ENCODE measurements at regions not wholly inside any gene's neighbourhood (a gene's known extent, or its start where the extent isn't known, plus 50 kb on each side); places are given as distances from the start of the nearest gene placed in this dataset.
"Not testable (repeated sequence)": the region's sequence is repeated elsewhere in the genome, so short reads cannot be mapped to it uniquely, and the experiment has no call there.

DNA sequence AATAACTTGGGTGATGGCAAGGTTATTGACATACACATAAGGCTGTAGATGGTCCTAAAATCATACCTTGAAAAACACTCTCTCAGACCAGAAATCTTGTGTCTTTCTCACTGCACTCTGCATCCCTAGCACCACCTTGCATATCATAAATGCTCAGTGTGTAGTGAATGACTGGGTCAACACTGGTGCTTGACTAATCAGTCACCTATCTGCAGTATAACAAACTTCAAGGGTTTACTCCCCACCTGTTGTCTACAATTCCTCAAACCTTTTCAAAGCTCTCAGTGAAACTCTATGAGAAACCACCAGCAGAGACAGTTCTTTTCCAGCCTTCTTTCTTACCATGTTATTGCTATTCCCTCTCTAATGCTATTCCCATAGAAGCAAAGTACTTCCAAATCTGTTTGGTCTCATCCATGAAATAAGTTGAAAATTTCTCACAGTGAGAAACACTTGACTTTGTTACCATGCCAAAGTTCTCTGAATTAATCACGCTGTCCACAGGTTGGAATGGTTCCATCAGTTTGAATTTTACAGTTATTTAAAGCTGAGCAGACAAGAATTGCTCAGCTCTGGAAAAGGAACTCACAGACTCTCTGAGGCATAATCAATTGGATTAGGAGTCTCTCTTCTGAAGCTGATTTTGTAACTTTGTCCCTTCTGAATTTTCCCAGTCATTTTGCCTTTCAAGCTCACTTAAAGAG is 104.8 kb upstream of the EYA4 start:
- no peak overlapping the region for H3K4me3 ChIP-seq (ENCODE audit: control extremely low read depth in 1 of 5, extremely low read depth in 1 of 5, insufficient read depth in 1 of 5, low read depth in 2 of 5, low read length in 4 of 5)
- no peaks in the 10 kb centered on the region for H3K4me1 ChIP-seq (ENCODE audit: control insufficient read depth in 2 of 2, insufficient read depth in 2 of 2, low read length in 2 of 2)
- Mint-ChIP-seq H3K9me3 (ENCODE audit: insufficient read depth) (no peaks in the 10 kb centered on the region), H3K4me3 (no peak overlapping the region), H3K4me1 (no peaks in the 10 kb centered on the region), H3K27ac (no peak overlapping the region), H3K27me3 (no peaks in the 10 kb centered on the region)
- no peaks in the 10 kb centered on the region for H4K20me1 ChIP-seq (ENCODE audit: control insufficient read depth, insufficient read depth, low read length, poor library complexity, severe bottlenecking)
- H3K9me3 ChIP-seq (ENCODE audit: control extremely low read depth in 1 of 3, control insufficient read depth in 2 of 3, insufficient read depth in 1 of 3, low read length in 2 of 3) = no peaks in the 10 kb centered on the region
- intact Hi-C loops (cut with micrococcal nuclease) = no loop called here
- CTCF ChIA-PET = no interaction called here
- no peak for DNase-seq
- H3K27me3 ChIP-seq (replicated peaks in 1 of 4; ENCODE audit: control extremely low read depth in 1 of 4, control insufficient read depth in 3 of 4, insufficient read depth in 4 of 4, low read length in 3 of 4) = no peaks in the 10 kb centered on the region
- no peak overlapping the region for H3K4me2 ChIP-seq (replicated peaks; ENCODE audit: low read depth, low read length, poor library complexity, severe bottlenecking)
- H3K27ac ChIP-seq (ENCODE audit: low read length in 2 of 2) = no peak overlapping the region
- 88% methylated on average over 1 of the region's 1 CpG for WGBS (ENCODE audit: insufficient coverage)
- H3K79me2 ChIP-seq (ENCODE audit: control insufficient read depth, insufficient read depth, low read length) = no peaks in the 10 kb centered on the region
- no peak overlapping the region for H2AFZ ChIP-seq (ENCODE audit: insufficient read depth, low read depth, low read length, poor library complexity, severe bottlenecking)
- H3K9ac ChIP-seq (ENCODE audit: low read length) = no peak overlapping the region
- no peak for ATAC-seq (ENCODE audit: low read depth)
- no peak for TF ChIP-seq EZH2 (IDR thresholded peaks at IDR 0.05; ENCODE audit: borderline replicate concordance, insufficient read depth, low read depth, low read length, poor library complexity, severe bottlenecking)
- TF ChIP-seq, protein P1, sequence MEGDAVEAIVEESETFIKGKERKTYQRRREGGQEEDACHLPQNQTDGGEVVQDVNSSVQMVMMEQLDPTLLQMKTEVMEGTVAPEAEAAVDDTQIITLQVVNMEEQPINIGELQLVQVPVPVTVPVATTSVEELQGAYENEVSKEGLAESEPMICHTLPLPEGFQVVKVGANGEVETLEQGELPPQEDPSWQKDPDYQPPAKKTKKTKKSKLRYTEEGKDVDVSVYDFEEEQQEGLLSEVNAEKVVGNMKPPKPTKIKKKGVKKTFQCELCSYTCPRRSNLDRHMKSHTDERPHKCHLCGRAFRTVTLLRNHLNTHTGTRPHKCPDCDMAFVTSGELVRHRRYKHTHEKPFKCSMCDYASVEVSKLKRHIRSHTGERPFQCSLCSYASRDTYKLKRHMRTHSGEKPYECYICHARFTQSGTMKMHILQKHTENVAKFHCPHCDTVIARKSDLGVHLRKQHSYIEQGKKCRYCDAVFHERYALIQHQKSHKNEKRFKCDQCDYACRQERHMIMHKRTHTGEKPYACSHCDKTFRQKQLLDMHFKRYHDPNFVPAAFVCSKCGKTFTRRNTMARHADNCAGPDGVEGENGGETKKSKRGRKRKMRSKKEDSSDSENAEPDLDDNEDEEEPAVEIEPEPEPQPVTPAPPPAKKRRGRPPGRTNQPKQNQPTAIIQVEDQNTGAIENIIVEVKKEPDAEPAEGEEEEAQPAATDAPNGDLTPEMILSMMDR (IDR thresholded peaks at IDR 0.05) = no peak
- POLR2A ChIA-PET = no interaction called here
- H3K36me3 ChIP-seq (replicated peaks in 1 of 2; ENCODE audit: control extremely low read depth in 1 of 2, control insufficient read depth in 1 of 2, extremely low read depth in 1 of 2, insufficient read depth in 2 of 2, low read length in 1 of 2) = no peaks in the 10 kb centered on the region

DNA sequence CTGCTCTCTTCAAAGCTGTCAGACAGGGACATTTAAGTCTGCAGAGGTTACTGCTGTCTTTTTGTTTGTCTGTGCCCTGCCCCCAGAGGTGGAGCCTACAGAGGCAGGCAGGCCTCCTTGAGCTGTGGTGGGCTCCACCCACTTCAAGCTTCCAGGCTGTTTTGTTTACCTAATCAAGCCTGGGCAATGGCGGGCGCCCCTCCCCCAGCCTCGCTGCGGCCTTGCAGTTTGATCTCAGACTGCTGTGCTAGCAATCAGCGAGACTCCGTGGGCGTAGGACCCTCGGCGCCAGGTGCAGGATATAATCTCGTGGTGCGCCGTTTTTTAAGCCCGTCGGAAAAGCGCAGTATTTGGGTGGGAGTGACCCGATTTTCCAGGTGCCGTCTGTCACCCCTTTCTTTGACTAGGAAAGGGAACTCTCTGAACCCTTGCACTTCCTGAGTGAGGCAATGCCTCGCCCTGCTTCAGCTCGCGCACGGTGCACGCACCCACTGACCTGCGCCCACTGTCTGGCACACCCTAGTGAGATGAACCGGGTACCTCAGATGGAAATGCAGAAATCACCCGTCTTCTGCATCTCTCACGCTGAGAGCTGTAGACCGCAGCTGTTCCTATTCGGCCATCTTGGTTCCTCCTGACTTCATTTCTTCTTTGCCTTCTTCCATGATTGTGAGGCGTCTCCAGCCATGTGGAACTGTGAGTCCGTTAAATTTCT is 93.5 kb upstream of the EYA4 start:
- H3K9ac ChIP-seq (ENCODE audit: low read length); ATAC-seq (ENCODE audit: low read depth); H3K27me3 ChIP-seq (replicated peaks in 1 of 4; ENCODE audit: control extremely low read depth in 1 of 4, control insufficient read depth in 3 of 4, insufficient read depth in 4 of 4, low read length in 3 of 4); H3K9me3 ChIP-seq (ENCODE audit: control extremely low read depth in 1 of 3, control insufficient read depth in 2 of 3, insufficient read depth in 1 of 3, low read length in 2 of 3); H4K20me1 ChIP-seq (ENCODE audit: control insufficient read depth, insufficient read depth, low read length, poor library complexity, severe bottlenecking); H3K27ac Mint-ChIP-seq; H3K4me2 ChIP-seq (replicated peaks; ENCODE audit: low read depth, low read length, poor library complexity, severe bottlenecking); H3K4me3 Mint-ChIP-seq; H3K36me3 ChIP-seq (replicated peaks in 1 of 2; ENCODE audit: control extremely low read depth in 1 of 2, control insufficient read depth in 1 of 2, extremely low read depth in 1 of 2, insufficient read depth in 2 of 2, low read length in 1 of 2); H3K27me3 Mint-ChIP-seq; H2AFZ ChIP-seq (ENCODE audit: insufficient read depth, low read depth, low read length, poor library complexity, severe bottlenecking); intact Hi-C loops (cut with micrococcal nuclease); CTCF ChIA-PET; H3K27ac ChIP-seq (ENCODE audit: low read length in 2 of 2); H3K4me3 ChIP-seq (ENCODE audit: control extremely low read depth in 1 of 5, extremely low read depth in 1 of 5, insufficient read depth in 1 of 5, low read depth in 2 of 5, low read length in 4 of 5); H3K9me3 Mint-ChIP-seq (ENCODE audit: insufficient read depth); H3K4me1 ChIP-seq (ENCODE audit: control insufficient read depth in 2 of 2, insufficient read depth in 2 of 2, low read length in 2 of 2); H3K4me1 Mint-ChIP-seq; DNase-seq; POLR2A ChIA-PET; H3K79me2 ChIP-seq (ENCODE audit: control insufficient read depth, insufficient read depth, low read length): not testable (repeated sequence)
- 98% methylated on average over 12 of the region's 30 CpGs for WGBS (ENCODE audit: insufficient coverage)
